SK-N-SH treated with all-trans-retinoic acid at 6 μM for 48 hours (cell line): ENCODE measurements at regions not wholly inside any gene's neighbourhood (a gene's known extent, or its start where the extent isn't known, plus 50 kb on each side); places are given as distances from the start of the nearest gene placed in this dataset.

Source experiments
- ATAC-seq: fragments of 200-7000 bp; cut with Tn5 transposase; 3 replicates; pipeline ENCODE4 v1.9.1; 2020; ENCODE audit warnings: mild to moderate bottlenecking, moderate library complexity
- ARNTL ChIP-seq: fragments of 450-650 bp; formaldehyde crosslinking; IDR thresholded peaks from 2 replicates; pipeline ENCODE4 v1.5.0; 2020; ENCODE audit warnings: low read depth, mild to moderate bottlenecking, moderate library complexity, borderline replicate concordance
- BACH2 ChIP-seq: fragments of 250-450 bp; sonication (Bioruptor Pico); IDR thresholded peaks from 2 replicates; pipeline ENCODE4 v1.9.0; 2021; ENCODE audit warnings: mild to moderate bottlenecking, borderline replicate concordance
- CREB5 ChIP-seq: fragments of 250-450 bp; sonication (Bioruptor Pico); IDR thresholded peaks from 2 replicates; pipeline ENCODE4 v1.5.1; 2020; ENCODE audit warnings: low read depth, mild to moderate bottlenecking, moderate library complexity
- ESRRG ChIP-seq: fragments of 250-450 bp; sonication (Bioruptor Pico); IDR thresholded peaks from 2 replicates; pipeline ENCODE4 v1.6.1; 2021; ENCODE audit warnings: mild to moderate bottlenecking
- GLIS3 ChIP-seq: fragments of 250-450 bp; sonication (Bioruptor Pico); IDR thresholded peaks from 2 replicates; pipeline ENCODE4 v1.5.0; 2020; ENCODE audit warnings: mild to moderate bottlenecking, moderate library complexity
- ISL1 ChIP-seq: fragments of 250-450 bp; sonication (Bioruptor Pico); IDR thresholded peaks from 2 replicates; pipeline ENCODE4 v2.1.2; 2022; ENCODE audit warnings: mild to moderate bottlenecking, moderate library complexity
- OSR1 ChIP-seq: fragments of 250-450 bp; sonication (Bioruptor Pico); IDR thresholded peaks from 2 replicates; pipeline ENCODE4 v1.8.0; 2022; ENCODE audit warnings: moderate library complexity, mild to moderate bottlenecking, inconsistent platforms
- PATZ1 ChIP-seq: fragments of 250-450 bp; sonication (Bioruptor Pico); IDR thresholded peaks from 2 replicates; pipeline ENCODE4 v1.8.0; 2020; ENCODE audit warnings: mild to moderate bottlenecking, moderate library complexity, borderline replicate concordance
- POU6F1 ChIP-seq: fragments of 250-450 bp; sonication (Bioruptor Pico); IDR thresholded peaks from 2 replicates; pipeline ENCODE4 v1.8.0; 2021; ENCODE audit warnings: low read depth, mild to moderate bottlenecking, moderate library complexity, borderline replicate concordance
- PPARA ChIP-seq: fragments of 250-450 bp; sonication (Bioruptor Pico); IDR thresholded peaks from 2 replicates; pipeline ENCODE4 v1.5.0; 2020; ENCODE audit warnings: mild to moderate bottlenecking, borderline replicate concordance
- RARB ChIP-seq: fragments of 250-450 bp; sonication (Bioruptor Pico); IDR thresholded peaks from 2 replicates; pipeline ENCODE4 v1.8.0; 2021; ENCODE audit warnings: mild to moderate bottlenecking, moderate library complexity
- SNAI2 ChIP-seq: fragments of 250-450 bp; sonication (Bioruptor Pico); IDR thresholded peaks from 2 replicates; pipeline ENCODE4 v1.5.0; 2020; ENCODE audit warnings: mild to moderate bottlenecking, moderate library complexity
- TCF4 ChIP-seq: fragments of 250-450 bp; sonication (Bioruptor Pico); IDR thresholded peaks from 2 replicates; pipeline ENCODE4 v1.8.0; 2021; ENCODE audit warnings: mild to moderate bottlenecking, moderate library complexity, borderline replicate concordance
- TOX ChIP-seq: fragments of 250-450 bp; sonication (Bioruptor Pico); IDR thresholded peaks from 2 replicates; pipeline ENCODE4 v1.8.0; 2021; ENCODE audit warnings: mild to moderate bottlenecking, moderate library complexity, borderline replicate concordance
- TSHZ2 ChIP-seq: fragments of 250-450 bp; sonication (Bioruptor Pico); IDR thresholded peaks from 2 replicates; pipeline ENCODE4 v1.5.0; 2020; ENCODE audit warnings: mild to moderate bottlenecking, moderate library complexity
- ZC3H10 ChIP-seq: fragments of 250-450 bp; sonication (Bioruptor Pico); IDR thresholded peaks from 2 replicates; pipeline ENCODE4 v1.5.1; 2021; ENCODE audit warnings: mild to moderate bottlenecking, moderate library complexity
- ZFP3 ChIP-seq: fragments of 250-450 bp; sonication (Bioruptor Pico); IDR thresholded peaks from 2 replicates; pipeline ENCODE4 v1.5.0; 2020; ENCODE audit warnings: mild to moderate bottlenecking, moderate library complexity
- ZFP30 ChIP-seq: fragments of 450-650 bp; formaldehyde crosslinking; IDR thresholded peaks from 2 replicates; pipeline ENCODE4 v1.5.0; 2022; ENCODE audit warnings: mild to moderate bottlenecking, moderate library complexity
- ZNF565 ChIP-seq: fragments of 450-650 bp; formaldehyde crosslinking; conservative IDR thresholded peaks from 2 replicates; pipeline ENCODE4 v1.5.0; 2020; ENCODE audit warnings: low read depth, mild to moderate bottlenecking, moderate library complexity
- ZNF70 ChIP-seq: fragments of 450-650 bp; formaldehyde crosslinking; IDR thresholded peaks from 2 replicates; pipeline ENCODE4 v1.5.0; 2020; ENCODE audit warnings: mild to moderate bottlenecking, moderate library complexity
- ZNF8 ChIP-seq: fragments of 450-650 bp; formaldehyde crosslinking; IDR thresholded peaks from 2 replicates; pipeline ENCODE4 v1.5.0; 2020; ENCODE audit warnings: mild to moderate bottlenecking, moderate library complexity

GRCh38 chr5:85732185-85732584 lies 885.6 kb upstream of the COX7C start:
- no peak for ATAC-seq
- TF ChIP-seq SNAI2 (CRISPR knock-in tag) = no peak
- TF ChIP-seq, all 23 proteins: peak for 0

- TF ChIP-seq ZC3H10 (no peak), ZNF565 (CRISPR knock-in tag) (no peak), POU6F1 (no peak), ISL1 (CRISPR knock-in tag) (no peak), ZFP3 (CRISPR knock-in tag) (no peak), OSR1 (CRISPR knock-in tag) (no peak), TSHZ2 (CRISPR knock-in tag) (no peak), BACH2 (CRISPR knock-in tag) (no peak), PATZ1 (CRISPR knock-in tag) (no peak), PPARA (no peak), GLIS3 (no peak), RARB (CRISPR knock-in tag) (no peak), TCF4 (no peak), TOX (CRISPR knock-in tag) (no peak), ZNF8 (CRISPR knock-in tag) (no peak), ZNF70 (CRISPR knock-in tag) (no peak), ARNTL (CRISPR knock-in tag) (no peak)
- ATAC-seq = no peak
Observed at GRCh38 chr5:85741972-85742371, 875.8 kb upstream of the COX7C start.

- no peak for TF ChIP-seq ZNF565 (CRISPR knock-in tag)
- no peak for ATAC-seq
Observed at GRCh38 chr5:85760519-85760918, 857.2 kb upstream of the COX7C start.

GRCh38 chr5:85769347-85769746 lies 848.4 kb upstream of the COX7C start:
- no peak for ATAC-seq
- no peak for TF ChIP-seq SNAI2 (CRISPR knock-in tag)
- TF ChIP-seq ZFP3 (CRISPR knock-in tag) = no peak
- TF ChIP-seq ZFP30 (CRISPR knock-in tag) = no peak
- no peak for TF ChIP-seq ZNF8 (CRISPR knock-in tag)
- TF ChIP-seq ESRRG (CRISPR knock-in tag) = no peak
- TF ChIP-seq OSR1 (CRISPR knock-in tag) = no peak
- no peak for TF ChIP-seq TSHZ2 (CRISPR knock-in tag)
- TF ChIP-seq CREB5 = no peak
- TF ChIP-seq TCF4 = no peak
